Transverse colon (tissue), 1 donor: ENCODE measurements at regions not wholly inside any gene's neighbourhood (a gene's known extent, or its start where the extent isn't known, plus 50 kb on each side); places are given as distances from the start of the nearest gene placed in this dataset.

ENCODE experiments used
- EP300 ChIP-seq: sonication (generic); formaldehyde crosslinking; IDR thresholded peaks from one replicate; pipeline ENCODE4 v1.6.1; 2017; ENCODE audit warnings: antibody characterized with exemption, low read depth
- POLR2A ChIP-seq: fragments of 450-650 bp; IDR thresholded peaks from one replicate; pipeline ENCODE4 v1.6.1; 2016; ENCODE audit warnings: antibody characterized with exemption, mild to moderate bottlenecking, moderate library complexity

GRCh38 chr10:81116201-81116600, 578.5 kb downstream of the SH2D4B start:
- TF ChIP-seq POLR2A, result no peak
- TF ChIP-seq EP300, result no peak
